ENCODE measurements at regions not wholly inside any gene's neighbourhood (a gene's known extent, or its start where the extent isn't known, plus 50 kb on each side); places are given as distances from the start of the nearest gene placed in this dataset.
A peak's percentile ranks its signal among the peaks of the same experiment; 100 is the strongest.

DNA sequence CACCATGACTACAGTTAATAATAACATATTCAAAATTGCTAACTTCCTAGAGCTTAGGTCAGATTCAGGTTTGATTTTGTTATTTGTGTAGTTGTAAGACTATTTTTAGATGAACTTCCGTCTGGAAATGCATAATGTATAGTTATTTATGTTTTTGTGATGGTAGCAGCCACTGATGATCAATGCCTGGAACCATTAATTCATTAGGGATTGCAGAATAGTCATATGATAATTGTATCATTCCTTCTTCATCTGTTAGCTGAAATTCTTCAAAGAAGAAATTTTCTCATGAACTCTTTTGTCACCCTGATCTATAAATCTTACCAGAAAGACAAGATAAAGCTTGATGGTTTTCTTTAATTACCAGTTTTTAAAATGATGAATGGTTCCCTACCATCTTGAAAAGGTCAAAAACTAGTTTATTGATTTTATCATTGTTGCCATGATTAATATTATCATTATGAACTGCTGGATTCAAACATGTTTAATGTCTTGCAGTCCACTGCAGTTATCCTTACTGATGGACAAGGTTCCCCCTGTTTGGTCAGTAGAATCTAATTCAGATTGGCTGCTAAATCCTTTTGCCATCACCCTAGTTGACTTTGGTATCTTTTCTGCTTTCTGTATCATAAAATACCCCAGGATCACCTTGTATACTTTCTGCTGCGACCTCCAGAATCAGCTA is 433.3 kb downstream of the GPAM start:
- DNase-seq, result no peak

DNA sequence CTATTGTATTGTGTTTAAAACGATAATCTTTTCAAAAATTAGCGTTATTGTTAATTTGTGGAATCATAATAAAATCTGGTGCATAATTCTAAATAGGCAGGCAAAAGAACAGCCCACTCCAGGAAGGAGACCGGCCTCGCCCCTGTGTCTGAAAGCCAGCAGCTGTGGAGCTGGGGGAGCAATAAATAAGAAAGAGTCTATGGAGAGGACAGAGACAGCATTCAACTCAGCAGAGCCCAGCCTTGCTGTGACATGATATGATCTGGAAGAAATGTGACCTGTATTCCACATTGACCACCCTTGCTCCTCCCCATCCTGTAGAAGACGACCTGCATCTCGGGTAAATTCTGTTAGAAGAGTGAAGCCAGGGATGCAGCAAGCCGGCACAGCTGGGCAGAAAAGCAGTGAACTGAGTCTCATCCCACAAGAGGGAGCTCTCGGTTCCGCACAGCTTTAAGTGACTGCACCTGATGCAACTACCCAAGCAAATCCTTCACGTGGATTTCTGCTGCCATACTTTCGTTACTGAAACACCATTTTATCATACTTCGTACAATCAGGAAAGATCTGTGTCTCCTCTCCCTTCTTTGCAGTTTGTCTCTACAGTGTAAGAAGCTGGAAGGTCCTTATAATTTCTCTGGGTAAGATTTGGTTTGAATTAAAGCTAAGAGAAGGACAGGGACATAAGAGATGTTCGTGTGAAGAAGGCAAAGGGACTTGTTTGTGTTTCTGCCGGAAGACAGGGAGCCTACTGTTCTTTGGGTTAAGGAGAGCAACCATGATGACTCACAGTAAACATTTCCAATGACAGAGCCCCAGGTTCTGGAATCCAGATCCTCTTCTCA is 427.1 kb downstream of the GPAM start:
- peak; percentile 5 for DNase-seq

DNA sequence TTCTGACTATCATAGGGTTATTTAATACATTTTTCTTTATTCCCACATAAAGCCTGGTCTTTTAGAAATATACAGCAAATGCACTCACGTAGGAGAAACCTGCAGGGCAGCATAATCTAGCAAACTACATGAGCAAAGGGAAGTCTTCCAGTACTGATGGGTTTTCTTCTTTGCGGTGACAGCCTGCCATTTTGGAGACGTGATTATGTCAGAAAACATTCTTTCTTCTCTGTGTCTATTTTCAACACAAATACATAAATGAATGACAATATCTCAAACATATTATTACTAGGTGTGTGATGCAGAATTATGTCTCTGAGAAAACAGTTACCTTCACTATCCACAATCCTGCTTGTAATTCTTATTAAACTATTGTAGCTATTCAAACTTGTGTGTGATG is 425.0 kb downstream of the GPAM start:
- no peak for DNase-seq

DNA sequence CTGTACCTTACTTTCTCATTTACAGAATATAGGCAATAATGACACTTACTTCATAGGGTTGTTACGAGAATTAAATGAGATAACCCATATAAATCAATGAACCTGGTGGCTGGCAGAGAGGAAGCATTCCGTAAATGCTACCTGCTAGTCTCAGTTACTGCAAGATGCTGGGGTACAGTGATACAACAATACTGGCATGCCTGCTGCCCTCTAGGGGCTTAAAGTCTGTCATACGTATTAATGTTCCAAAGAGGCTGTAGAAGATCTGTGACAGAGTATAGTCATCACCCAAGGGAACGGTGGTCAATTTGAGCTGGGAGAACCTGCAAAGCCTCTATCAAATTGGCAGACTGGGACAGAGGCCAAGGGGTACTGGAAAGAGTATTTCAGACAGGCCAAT is 421.5 kb downstream of the GPAM start:
- no peak for DNase-seq

DNA sequence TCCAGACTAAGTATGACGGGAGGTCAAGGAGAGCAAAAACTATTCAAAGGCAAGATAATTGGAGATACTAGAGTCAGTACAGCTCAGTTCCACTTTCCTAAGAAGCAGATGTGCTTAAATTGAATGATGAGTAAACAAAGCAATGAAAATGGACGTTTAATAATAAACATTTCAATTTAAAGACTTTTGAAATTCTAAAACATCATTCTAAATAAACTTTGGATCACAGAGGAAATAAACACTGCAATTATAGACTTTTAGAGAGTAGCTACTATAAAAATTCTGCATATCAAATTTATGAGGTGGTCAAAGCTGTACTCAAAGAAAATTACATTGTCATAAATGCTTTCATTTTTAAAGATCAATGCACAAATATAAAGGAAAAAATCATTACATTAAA is 418.3 kb downstream of the GPAM start:
- DNase-seq, result no peak

DNA sequence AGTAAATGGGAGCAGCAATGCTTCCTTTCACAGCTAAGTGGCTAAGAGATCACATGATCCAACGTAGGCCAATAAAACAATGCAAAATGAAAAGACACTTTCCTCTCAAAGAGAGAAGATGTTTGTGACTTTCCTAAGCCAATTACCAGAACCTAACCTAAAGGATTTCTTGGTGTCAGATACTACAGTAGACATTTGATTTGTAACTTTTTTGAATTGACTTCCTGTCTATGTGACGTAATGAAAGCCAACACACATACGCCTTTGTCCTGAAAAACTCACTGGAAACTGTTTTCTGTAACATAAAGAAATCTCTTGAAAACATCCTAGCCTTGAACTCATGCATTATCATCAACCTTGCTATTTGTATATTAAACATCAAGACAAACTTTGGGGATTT is 417.1 kb downstream of the GPAM start:
- DNase-seq, result no peak

DNA sequence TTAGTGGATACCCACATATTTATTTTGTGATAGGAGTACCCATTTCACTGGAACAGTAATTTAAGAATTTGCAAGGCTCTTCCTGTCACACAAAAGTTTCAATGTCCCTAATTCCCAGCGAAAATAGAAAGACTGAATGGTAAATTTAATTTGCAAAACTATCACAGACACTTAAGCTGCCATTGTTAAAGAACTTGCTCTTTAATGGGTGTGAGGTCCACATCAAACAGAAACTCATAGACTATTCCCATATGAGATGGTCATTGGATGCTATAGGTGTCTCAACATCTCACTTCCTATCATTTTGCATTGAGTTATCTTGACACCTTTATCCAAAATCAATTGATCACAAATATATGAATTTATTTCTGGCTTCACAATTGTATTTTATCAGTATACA is 415.9 kb downstream of the GPAM start:
- no peak for DNase-seq

DNA sequence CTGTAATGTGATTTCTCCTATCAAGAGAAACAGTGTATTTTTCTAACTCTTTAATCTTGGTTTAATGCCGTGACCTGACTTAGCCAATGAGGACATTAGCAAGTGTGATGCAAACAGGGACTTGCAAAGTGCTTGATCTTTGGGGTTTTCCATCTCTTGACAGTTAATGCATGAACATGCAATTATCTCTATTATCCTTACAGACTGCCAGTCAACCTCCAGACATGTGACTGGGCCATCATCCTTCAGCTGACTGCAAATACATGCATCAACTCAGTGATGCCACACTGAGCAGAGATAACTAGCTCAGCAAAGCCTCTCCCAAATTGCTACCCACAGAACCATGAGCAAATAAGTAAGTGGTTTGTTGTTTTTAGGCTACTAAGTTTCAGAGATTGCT is 409.6 kb downstream of the GPAM start:
- DNase-seq, result no peak

DNA sequence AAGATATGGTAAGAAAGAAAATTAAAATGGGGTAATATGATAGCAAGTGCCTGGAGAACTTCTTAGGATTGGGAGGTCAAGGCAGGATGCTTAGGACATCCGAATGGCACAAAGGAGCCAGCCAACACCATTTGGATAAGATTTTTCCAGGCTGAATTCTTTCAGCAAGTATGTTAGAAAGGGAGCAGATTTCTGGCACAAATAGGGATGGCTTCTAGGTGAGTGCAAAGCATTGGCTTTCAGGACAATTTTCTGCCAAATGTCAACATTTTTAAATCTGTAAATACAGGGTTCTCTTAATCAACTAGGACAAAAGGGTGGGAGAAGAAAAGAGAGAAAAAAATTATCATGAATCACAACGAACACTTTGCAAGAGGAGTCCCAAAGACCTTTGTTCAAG is 409.1 kb downstream of the GPAM start:
- DNase-seq, result no peak

DNA sequence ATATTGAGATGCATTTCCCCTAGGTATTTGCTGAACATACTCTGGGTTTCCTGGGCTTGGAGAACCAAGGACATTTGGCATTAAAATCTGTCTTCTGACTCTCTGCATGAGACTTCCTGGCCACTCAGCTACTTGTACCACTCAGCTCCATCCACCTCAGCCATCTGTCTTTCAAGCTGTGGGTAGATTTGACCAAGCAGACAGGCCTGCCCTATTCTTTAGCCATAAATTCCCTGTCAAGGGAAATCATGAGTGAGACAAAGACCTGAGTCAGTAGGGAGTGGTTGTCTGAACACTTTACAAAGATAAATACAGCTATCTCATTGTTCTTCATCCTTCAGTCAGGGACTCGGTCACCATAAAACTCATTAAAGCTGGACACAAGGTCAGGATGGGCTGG is 399.1 kb downstream of the GPAM start:
- no peak for DNase-seq

DNA sequence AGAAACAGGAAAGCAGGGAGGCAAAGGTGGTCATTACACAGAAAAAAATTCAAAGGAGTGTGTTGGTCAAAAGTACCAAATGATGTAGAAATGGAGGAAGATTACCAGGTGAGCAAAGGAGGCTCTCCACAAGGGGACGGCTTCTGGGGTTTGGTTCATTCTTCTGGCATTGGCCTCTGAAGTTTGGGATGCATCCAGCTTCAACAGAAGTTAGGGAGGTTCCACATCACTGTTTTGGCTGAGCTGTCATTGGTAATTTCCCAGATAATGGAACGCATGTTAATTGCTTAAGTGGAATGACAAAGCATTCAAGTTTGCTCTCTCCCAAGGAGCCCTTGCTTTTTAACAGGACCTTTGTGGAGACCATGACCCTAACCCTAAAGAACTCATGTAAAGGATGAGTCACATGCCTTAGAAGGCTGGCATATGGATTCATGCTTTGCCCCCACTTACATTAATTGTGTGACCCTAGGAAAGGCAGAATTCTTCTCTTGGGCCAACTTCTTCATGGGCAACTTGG is 398.6 kb downstream of the GPAM start:
- DNase-seq, result no peak

DNA sequence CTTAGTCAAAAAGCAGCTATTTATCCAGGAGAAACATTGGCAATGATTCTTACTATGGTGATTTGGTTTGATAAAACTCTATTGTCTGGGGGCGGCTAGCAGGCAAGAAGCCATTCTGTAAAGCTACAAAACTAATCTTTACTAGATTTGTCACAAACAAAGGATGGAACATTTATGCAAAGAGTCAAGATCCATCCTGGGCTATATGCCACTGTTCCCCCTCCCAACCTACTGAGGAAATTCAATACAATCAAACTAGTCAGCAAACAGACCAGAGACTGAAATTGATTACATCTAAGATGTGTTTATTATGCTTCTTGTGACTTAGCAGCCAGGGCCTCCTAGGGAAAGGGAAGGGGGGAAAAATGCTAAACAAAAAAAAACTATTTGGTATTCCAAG is 397.6 kb downstream of the GPAM start:
- DNase-seq, result no peak

DNA sequence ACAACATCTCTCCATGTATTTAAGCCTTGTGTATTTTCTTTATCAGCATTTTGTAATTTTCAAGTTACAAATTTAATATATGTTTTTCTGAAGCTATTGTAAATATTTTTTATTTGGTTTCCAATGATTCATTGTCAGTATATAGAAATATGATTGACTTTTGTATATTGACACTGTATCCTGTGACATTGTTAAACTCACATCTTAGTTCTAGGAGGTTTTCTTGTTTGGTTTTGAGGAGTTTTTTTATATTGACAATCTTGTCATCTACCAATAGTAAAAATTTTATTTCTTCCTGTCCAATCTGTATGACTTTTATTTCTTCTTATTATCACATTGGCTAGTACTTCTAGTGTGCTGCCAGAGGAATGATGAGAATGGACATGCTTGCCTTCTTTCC is 393.7 kb downstream of the GPAM start:
- DNase-seq, result no peak

DNA sequence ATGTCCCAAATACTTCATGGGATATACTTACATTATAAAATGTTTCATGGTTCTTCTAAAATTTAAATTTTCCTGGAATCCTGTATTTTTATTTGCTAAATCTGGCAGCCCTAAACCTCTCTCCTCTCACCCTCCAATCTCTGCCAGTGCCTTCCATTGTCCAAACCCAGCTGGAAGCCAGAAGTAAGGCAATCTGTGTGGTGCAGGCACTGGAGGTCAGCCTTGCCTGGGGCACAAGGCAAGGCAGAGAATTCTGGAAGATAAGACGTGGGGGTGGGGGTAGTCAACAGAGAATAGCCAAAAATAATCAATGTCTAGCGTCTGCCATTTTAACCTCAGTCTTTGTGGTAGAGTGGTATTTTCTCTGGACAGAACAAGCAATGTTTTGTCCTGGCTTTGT is 381.7 kb downstream of the GPAM start:
- no peak for DNase-seq

DNA sequence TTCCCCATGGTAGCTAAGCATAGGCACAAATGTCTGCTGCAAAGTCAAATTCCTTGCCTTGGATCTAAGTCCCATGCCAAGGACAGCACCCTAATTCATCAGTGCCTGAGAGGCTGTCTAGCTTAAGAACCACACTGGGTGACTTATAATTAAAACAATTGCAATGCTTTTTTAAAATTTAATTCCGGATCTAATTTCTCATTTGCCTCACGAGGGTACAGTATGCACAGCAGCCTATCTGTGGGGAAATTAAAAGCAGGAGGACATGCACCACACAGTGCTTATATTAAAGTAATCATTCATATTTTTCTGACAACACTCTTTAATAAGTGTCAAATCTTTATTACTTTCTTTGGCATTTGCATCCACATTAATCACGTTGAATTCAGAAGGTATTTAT is 378.8 kb downstream of the GPAM start:
- DNase-seq, result no peak

DNA sequence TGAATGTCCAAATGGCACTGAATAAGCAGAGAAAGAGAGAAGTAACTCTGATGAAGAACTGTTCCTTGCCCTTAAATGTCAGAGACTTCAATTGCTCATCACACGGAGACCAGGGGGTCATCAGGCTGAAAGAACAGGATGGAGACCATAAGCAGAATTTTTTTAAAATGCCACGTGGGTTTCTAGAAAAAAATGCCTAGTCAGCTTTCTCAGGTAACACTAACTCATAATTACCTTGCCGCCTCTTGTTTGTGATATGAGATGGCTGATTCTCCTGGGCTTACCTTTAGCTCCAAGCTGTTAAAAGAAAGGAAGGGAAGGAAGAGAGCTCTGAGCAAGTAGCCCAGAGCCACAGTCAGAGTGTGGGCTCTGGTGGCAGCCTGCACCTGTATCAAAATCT is 372.0 kb downstream of the GPAM start:
- no peak for DNase-seq

DNA sequence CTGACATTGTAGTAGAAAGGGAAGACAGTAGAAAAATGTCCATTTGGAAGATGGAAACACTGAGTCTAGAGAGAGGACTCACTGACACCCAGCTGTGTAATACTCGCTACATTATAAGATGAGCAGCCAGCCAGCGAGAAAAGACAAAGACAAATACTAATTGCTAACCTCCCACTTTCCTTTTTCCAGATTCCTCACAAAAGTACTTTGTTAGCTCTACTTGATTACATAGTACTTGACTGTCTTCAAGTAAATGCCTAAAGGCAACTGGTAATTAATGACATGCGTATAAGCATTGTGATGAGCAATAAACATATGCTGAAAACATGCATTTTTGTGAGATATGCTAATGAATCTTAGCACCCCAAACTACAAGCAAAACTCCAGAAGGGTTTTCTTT is 363.1 kb downstream of the GPAM start:
- DNase-seq, result no peak

DNA sequence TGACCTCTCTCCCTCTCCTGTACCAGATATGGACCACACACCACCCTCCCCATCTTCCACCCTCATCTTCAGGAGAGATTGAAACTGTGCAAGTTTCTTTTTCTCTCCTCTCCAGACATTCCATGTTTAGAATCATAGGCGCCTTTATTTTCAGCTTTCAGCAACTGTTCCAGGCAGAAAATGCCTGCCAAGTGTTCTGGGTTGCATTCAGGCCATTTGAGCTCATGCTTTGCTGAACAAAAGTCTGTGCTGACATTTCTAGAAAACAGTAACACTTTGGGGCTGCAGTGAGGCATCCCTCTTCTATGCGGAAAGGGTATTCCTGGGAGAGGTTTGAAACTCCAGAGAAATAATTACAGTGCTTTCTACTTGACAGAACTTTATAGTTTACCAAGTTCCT is 361.7 kb downstream of the GPAM start:
- no peak for DNase-seq

DNA sequence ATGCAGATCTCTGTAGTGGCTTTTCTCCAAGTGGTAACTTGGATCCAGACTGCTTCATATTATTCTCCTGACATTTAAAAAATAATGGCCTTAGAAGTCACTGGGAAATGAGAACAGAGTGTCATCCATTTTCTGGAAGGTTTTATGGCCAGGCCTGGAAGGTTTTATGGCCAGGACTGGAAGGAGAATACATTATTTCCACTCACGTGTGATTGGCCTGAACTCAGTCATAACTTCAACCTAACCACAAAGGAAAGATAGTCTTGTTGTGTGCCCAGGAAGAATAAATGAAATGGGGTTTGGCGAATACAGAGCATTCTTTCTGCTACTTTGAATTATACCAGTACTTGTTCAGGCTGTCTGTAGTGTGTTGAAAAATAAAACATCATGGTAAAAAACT is 360.9 kb downstream of the GPAM start:
- DNase-seq, result no peak

DNA sequence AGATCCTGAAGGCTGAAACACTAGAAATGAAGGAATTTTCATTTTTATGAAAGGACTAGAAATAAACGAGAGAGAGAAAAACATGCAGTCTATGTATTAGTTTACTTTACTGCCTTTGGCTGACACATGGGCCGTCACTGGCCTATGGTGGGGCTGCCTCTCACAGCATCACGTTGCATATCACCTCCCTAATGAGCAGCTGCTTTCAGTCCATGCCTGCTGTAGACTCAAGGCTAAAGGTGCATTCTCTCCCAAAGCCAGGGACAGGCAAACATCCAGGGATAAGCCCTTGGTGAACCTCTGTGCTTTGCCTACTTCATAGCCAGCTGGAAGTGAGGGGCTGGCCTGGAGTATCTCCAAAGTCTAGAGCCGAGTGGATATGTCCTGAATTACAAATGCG is 359.4 kb downstream of the GPAM start:
- DNase-seq, result no peak

DNA sequence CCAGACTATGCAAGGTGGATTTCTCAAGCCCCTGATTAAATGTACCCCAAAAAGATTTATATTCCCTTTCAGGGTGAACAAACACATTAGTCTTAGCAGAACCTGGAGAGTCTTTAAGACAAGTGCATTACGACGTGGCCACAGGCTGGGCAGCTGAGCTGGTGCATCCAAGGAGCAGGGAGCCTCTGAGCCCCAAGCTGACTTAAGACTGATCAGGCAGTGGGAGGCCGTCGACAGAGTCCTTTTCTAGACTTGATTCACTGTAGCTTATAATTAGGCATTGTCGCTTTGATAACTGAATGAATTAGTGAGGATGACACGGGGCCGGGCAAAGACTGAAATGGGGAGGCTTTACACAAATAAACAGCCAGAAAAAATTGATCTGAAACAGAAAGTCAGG is 353.2 kb downstream of the GPAM start:
- DNase-seq, result no peak

DNA sequence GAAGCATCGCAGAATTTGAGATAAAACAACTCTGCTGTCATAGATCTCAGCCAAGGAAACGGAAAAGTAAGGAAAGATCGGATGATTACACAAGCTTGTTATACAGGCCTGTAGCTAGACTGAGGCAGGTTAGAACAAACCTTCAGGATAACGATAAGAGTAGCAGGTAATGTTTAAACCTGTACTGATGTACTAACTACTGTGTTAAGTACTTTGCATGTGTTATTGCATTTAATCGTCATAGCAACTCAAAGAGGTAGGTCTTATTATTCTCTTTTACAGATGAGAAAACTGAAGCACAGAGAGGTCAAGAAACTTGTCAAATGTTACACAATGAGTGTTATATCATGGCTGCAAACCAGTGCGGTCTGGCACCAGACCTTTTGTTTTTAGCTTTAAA is 352.5 kb downstream of the GPAM start:
- DNase-seq, result no peak

DNA sequence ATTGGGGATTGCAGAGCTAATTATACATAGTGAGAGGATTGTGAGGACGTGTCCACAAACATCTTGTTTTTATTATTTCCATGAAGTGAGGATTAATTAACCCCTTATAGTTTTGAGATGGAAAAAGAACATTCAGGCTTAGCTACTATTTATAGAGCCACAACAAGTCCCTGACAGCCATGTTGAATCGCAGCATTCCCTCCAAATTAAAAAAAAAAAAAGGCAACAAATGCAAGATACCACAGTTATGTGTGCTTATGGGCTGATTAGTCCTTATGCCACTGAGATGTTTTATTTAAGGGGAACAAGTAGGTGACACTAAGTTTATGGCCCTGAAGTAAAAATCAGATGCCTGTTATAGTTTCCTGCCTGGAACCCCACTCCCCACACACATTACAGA is 350.3 kb downstream of the GPAM start:
- DNase-seq, result no peak

DNA sequence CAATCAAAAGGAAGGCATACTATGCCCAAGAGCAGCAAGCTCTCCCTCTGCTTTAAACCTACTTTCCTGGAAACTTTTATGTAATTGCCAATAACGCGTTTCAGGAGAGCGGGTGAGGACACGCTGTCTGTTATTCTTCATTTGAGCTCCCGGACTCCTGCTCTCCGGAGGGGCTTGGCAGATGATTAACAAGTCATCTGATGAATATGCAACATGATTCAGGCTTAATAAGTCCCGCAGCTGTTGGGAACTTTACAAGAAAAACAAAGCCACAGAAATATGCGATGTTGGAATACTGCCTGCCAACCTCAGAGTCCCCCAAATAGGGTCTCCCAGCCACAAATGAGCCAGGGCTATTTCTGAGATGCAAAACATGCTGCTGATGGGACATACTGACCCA is 348.0 kb downstream of the GPAM start:
- DNase-seq, result no peak

DNA sequence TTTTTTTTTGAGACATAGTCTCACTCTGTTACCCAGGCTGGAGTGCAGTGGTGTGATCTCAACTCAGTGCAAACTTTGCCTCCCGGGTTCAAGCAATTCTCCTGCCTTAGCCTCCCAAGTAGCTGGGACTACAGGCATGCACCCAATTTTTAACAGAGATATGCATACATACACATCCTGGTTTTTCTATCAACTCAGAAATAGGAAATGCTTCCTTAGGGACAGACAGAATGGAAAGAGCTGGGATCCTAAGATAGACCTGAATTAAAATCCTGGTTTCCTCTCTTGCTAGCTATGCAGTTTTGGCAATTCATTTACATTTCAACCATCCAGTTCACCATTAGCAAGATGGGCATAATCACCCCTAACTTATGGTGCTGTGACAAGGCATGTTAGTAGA is 347.5 kb downstream of the GPAM start:
- no peak for DNase-seq
